ENCODE measurements at regions not wholly inside any gene's neighbourhood (a gene's known extent, or its start where the extent isn't known, plus 50 kb on each side); places are given as distances from the start of the nearest gene placed in this dataset.
"Not testable (repeated sequence)": the region's sequence is repeated elsewhere in the genome, so short reads cannot be mapped to it uniquely, and the experiment has no call there.

GRCh38 chrY:12360496-12360895, 340.5 kb upstream of the USP9Y start:
- no peak for DNase-seq

DNA sequence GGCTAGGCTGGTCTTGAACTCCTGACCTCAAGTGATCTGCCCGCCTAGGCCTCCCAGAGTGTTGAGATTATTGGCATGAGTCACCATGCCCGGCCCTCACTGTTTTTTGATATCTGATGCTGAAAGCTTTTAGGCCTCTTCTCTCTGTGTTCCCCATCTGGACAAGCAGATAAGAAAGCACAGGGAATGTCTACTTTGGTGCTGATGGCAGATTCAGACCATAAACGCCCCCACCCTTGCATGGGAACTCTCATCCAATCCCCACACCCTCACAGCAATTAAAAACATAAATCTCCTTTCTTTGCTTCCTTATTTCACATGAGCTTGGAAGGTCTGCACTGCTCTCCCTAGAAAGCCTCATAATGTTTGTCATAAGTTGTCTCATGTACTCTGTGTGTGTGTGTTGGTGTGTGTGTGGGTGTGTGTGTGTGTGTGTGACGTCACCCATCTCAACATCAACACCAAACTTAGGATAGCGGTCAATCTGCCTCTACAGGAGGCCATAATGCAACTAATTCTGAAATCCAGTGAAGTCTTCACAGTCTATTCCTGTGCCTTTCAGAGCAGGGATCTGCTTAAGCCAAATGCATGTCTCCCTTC, 335.6 kb upstream of the USP9Y start:
- DNase-seq, result no peak

GRCh38 chrY:12374588-12374987, 326.4 kb upstream of the USP9Y start:
- not testable (repeated sequence) for DNase-seq

DNA sequence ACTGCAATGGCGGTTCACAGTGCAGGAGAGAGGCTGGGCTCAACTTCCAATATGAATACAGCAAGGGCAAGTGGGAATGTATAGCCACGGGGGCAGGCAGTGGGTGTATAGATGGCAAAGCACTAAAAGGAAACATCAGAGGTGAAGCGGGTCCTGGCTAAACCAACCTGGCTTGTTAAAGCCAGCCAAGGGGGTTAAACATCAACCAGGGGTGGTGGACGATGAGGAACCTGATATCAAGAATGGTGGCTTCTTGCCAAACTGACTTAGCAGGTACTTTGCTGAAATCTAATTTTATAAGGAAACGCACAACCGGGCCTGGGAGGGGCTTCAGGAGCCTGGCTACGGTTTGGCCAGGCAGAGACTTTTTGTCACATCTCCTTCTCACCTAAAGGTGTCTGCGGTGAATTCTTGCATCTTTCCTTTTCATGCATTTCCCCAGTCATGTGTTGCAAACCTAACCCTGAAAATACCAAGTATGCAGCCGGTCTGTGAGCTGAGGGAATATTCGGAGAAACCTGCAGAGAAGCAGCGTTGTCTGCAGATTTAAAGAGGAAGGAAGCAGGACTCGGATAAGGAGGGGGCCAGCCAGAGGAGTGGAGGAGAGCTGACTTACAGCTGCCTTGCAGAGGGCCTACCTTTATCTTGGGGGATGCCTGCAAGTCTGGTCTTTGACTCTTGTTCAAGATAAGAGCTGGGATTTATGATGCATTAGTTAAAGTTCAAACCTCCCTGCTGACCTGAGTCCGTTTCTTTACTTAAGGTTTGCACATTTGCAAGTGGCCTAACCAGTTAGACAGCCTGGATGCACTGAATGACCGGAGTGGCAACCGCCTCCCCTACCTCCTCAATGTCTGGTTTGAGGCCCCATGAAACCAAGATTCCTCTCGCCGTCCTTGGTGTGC, 309.1 kb upstream of the USP9Y start:
- DNase-seq, result not testable (repeated sequence)

DNA sequence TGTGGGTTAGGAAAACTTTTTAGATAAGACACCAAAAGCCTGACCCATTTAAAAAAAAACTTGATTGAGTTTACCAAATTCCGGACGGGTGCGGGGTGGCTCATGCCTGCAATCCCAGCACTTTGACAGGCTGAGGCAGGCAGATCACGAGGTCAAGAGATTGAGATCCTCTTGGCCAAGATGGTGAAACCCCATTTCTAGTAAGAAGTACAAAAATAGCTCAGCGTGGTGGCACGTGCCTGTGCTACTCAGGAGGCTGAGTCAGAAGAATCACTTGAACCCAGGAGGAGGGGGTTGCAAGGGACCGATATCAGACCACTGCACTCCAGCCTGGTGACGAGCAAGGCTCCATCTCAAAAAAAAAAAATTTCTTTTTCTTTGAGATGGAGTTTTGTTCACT, 307.8 kb upstream of the USP9Y start:
- no peak for DNase-seq

GRCh38 chrY:12395381-12396120, 305.5 kb upstream of the USP9Y start:
- DNase-seq, result not testable (repeated sequence)

DNA sequence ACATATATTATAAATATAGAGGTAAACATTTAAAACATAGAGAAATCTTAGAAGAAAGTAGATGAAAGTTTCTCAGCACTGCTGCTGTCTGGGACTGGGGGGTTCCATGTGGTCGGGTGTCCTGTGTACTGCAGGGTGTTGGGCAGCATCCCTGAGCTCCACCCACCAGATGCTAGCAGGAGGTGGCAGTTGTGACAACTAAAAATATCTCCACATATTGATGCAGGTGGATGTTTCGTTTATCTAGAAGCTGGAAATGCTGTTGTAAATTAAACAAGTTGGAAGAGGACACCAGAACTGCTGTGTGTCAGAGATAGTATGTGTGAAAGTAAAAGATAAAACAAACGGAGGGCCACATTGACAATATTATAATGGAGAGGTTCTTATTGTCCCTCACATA, 297.1 kb upstream of the USP9Y start:
- no peak for DNase-seq

DNA sequence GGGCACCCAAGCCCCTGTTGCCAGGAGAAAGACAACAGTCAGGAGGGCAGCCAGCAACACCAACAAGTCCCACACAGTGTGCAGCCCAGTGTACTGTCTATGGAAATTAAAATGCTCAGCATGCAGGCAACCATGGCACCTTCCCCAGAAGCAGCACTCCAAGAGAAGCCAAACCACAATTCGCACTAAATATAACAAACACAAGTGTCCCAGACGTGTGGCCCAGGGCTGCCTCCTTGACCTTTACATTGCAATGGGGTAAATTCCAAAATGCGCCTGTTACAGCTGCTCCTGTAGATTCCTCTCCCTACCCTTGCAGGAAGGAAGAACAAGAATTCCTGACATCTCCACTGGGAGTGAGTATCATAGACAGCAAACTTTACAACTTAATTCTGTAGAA, 292.8 kb upstream of the USP9Y start:
- DNase-seq, result no peak

DNA sequence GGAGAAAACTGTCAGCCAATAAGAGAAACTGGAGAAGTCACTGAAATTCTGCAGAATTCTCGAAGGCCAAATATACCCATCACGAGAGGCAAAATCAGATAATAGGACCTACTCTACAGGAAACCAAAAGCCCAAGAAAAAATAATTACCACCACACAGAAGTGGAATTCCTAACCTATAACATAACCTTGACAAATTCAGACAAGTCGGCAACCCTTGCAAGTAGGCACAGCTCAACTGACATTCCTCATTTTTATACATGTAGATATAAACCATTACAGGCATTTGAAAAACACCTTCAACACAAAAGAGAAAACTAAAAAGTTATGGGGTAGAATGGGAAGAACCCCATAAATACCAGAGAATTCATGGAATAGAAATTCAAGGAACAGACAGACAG, 290.3 kb upstream of the USP9Y start:
- DNase-seq, result no peak

GRCh38 chrY:12421072-12421787, 279.8 kb upstream of the USP9Y start:
- DNase-seq, result no peak

GRCh38 chrY:12421788-12422124, 279.3 kb upstream of the USP9Y start:
- DNase-seq, result no peak

DNA sequence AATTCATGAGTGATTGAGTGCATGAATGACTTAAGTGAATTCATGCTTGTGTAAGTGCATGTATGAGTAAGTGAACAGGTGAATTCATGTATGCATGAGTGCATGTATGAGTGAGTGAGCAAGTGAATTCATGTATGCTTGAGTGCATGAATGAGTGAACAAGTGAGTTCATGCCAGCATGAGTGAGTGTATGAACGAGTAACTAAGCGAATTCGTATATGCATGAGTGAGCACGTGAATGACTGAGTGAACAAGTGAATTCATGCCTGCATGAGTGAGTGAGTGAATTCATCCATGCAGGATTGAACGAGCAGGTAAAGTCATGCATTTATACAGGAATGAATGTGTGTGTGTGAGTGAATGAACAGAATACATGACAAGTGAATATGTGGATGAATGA, 278.5 kb upstream of the USP9Y start:
- no peak for DNase-seq

DNA sequence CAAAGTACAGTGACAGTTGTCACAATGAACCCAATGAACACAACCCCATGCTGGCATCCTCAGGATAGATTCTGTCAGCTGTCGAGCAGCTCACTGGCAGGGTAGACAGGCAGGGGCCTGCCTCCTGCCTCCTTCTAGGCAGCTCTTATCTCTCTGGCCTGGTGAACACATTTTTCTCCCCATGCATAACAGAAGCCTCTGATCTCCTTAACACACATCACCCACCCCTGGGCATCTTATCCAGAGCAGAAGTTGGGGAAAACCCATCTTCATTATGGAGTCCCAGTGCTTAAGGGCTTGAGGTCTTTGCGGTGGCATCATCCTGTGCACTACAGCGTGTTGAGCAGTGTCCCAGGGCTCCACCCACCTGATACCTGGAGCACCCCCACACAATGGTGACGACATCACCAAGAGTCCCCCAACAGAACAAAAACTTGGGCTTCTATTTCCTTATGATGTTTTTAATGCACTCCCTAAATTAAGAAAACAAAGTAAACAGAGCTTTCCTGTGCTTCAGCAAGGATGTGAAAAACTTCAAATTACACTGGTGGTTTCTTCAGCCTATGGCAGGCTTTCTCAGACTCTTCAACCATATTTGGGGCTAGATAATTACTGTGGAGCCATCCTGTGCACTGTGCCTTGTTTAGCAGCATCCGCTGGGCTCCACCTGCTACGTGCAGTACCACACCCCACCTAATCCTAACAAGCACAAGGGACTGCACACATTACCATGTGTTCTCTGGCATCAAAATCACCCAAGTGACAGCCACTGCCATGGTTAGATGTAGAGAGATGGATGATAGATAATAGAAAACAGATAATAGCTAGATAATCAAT, 277.4 kb upstream of the USP9Y start:
- no peak for DNase-seq

DNA sequence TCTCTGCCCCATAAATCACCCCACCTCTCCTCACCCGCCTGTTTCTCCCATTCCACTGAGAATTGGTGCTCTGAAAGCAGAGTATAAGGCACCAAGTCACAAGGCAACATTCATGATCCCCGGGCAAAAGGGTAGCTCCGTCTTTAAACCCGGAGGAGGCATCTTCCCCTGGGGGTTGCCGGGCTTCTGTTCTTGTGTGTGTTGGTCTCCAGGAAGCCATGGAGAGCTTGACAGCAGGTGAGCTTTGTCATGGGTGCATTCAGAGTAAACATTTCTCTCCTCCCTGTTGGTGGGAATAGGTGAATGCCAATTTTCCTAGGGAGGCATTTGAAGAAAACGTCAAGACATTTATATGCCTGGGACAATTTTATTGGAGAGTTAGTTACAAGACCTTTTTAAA, 275.5 kb upstream of the USP9Y start:
- no peak for DNase-seq

- DNase-seq, result no peak
These were observed 273.7 kb upstream of the USP9Y start for GRCh38 chrY:12427361-12427760.

- DNase-seq, result no peak
These were observed 269.5 kb upstream of the USP9Y start for GRCh38 chrY:12431546-12431945.

DNA sequence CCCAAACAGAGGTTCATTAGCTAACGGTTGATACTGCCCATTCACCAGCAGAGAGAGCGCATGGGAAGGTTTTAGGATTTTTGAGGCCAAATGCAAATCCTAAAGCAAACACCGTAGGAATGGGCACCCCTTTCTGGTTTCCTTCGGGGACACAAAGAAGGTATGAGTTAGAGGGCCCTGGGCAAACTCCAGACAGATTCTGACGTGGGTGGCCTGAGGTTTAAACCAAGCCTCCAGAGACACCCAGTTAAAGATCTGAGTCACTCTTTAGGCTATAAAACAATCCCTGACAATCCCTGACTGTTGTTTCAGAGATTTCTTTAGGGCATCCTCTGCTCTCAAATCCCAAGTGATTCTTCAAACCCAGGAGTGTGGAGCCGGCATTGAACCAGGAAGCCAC, 262.2 kb upstream of the USP9Y start:
- DNase-seq, result not testable (repeated sequence)

DNA sequence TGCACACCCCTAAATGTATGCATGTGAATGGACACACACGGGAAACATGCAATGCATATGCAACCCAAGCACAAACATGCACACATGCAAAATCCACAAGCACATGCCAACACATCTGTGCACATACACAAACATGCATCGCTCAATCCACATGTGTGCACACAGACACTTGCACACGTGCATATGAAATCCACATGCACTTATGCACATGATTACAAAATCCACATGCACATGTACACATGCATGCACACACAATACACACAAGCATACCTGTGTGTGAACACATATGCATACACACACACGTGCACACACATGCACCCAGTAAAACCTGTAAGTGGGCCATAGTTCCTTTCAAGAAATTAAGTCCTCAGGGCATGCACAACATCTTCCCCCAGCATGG, 256.8 kb upstream of the USP9Y start:
- DNase-seq, result no peak

GRCh38 chrY:12446486-12447265, 254.4 kb upstream of the USP9Y start:
- not testable (repeated sequence) for DNase-seq

DNA sequence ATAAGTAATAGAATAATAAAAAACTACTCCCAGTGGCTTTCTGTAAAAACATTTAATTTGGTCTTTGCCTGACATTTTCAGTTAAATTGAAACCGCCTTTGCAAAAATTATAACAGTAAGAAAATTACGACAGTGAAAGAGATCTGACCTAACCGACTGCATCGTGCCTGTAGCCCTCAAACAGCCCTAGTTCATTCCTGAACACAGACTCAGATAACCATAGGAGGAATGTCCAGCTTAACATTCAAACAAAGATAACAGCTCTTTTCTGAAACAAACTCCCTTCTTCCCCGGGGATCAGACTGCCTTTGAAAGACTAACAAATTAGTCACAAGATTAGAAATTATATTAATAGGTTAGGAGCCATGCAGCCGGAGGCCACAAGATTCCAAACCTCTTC, 252.5 kb upstream of the USP9Y start:
- DNase-seq, result not testable (repeated sequence)

GRCh38 chrY:12453318-12453717, 247.7 kb upstream of the USP9Y start:
- DNase-seq, result not testable (repeated sequence)

Measured in stimulated activated CD4-positive, alpha-beta T cell treated with anti-CD3 and anti-CD28 coated beads, Interleukin-2, amount 100 ng/mL, for 48 hours (primary cell).